UCSD-AML1 (cell line): ENCODE measurements at regions not wholly inside any gene's neighbourhood (a gene's known extent, or its start where the extent isn't known, plus 50 kb on each side); places are given as distances from the start of the nearest gene placed in this dataset.
A peak's percentile ranks its signal among the peaks of the same experiment; 100 is the strongest.
"Not testable (repeated sequence)": the region's sequence is repeated elsewhere in the genome, so short reads cannot be mapped to it uniquely, and the experiment has no call there.

Source experiments
- DNase-seq: peaks from one replicate; lab custom pipeline; 2025; ENCODE audit not compliant: unreplicated experiment; lab: John Stamatoyannopoulos, UW

GRCh38 chr5:109630093-109630492 lies 59.6 kb upstream of the MAN2A1 start:
- DNase-seq = no peak

GRCh38 chr5:109628591-109628990 lies 61.1 kb upstream of the MAN2A1 start:
- DNase-seq = no peak

GRCh38 chr5:109621266-109621665 lies 68.5 kb upstream of the MAN2A1 start:
- DNase-seq = not testable (repeated sequence)

- no peak for DNase-seq
Measured at GRCh38 chr5:109620651-109621050, 69.1 kb upstream of the MAN2A1 start.

- no peak for DNase-seq
Measured at GRCh38 chr5:109619606-109620005, 70.1 kb upstream of the MAN2A1 start.

- no peak for DNase-seq
Measured at GRCh38 chr5:109619021-109619460, 70.7 kb upstream of the MAN2A1 start.

- DNase-seq = no peak
Measured at GRCh38 chr5:109614981-109615380, 74.7 kb upstream of the MAN2A1 start.

GRCh38 chr5:109614301-109614700 lies 75.4 kb upstream of the MAN2A1 start:
- no peak for DNase-seq

- no peak for DNase-seq
Measured at GRCh38 chr5:109612278-109612905, 77.3 kb upstream of the MAN2A1 start.

- no peak for DNase-seq
Measured at GRCh38 chr5:109611505-109611904, 78.2 kb upstream of the MAN2A1 start.

- no peak for DNase-seq
Measured at GRCh38 chr5:109611061-109611460, 78.7 kb upstream of the MAN2A1 start.

GRCh38 chr5:109610581-109610980 lies 79.1 kb upstream of the MAN2A1 start:
- DNase-seq = no peak

GRCh38 chr5:109605207-109605730 lies 84.5 kb upstream of the MAN2A1 start:
- DNase-seq = no peak

GRCh38 chr5:109604758-109605157 lies 85.0 kb upstream of the MAN2A1 start:
- no peak for DNase-seq

GRCh38 chr5:109601736-109602135 lies 88.0 kb upstream of the MAN2A1 start:
- DNase-seq = no peak

GRCh38 chr5:109597893-109598292 lies 91.8 kb upstream of the MAN2A1 start:
- DNase-seq = no peak

GRCh38 chr5:109594217-109594616 lies 95.5 kb upstream of the MAN2A1 start:
- DNase-seq = no peak

- no peak for DNase-seq
Measured at GRCh38 chr5:109590799-109591198, 98.9 kb upstream of the MAN2A1 start.

GRCh38 chr5:109589986-109590385 lies 99.7 kb upstream of the MAN2A1 start:
- peak; percentile 34 for DNase-seq

- no peak for DNase-seq
Measured at GRCh38 chr5:109589239-109589638, 100.5 kb upstream of the MAN2A1 start.

GRCh38 chr5:109588281-109589035 lies 101.3 kb upstream of the MAN2A1 start:
- DNase-seq = no peak

GRCh38 chr5:109584986-109585599 lies 104.6 kb upstream of the MAN2A1 start:
- DNase-seq = no peak
